ENCODE measurements at regions not wholly inside any gene's neighbourhood (a gene's known extent, or its start where the extent isn't known, plus 50 kb on each side); places are given as distances from the start of the nearest gene placed in this dataset.
"Not testable (repeated sequence)": the region's sequence is repeated elsewhere in the genome, so short reads cannot be mapped to it uniquely, and the experiment has no call there.

DNA sequence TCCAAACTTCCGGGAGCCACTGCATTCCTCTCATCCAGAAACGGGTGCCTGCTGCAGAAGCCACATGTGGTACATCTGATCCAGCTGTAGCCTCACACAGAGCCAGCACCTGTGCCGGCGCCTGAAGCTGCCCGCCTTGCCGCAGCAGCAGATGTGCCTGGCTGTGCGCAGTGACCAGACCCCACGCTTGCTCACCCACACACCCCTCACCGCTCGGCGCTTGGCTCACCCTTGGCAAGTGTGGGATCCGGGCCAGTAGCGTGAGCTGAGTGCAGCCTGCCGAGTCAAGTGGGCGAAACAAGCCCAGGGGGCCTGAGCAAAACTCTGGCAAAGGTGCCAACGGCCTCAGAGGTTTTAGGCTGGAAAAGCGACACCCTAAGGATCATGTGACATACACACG is 220.1 kb upstream of the TMEFF2 start:
- no peaks in the 10 kb centered on the region for H4K20me1 ChIP-seq (ENCODE audit: insufficient read depth)
- no peak for DNase-seq
- POLR2A ChIA-PET = no interaction called here

DNA sequence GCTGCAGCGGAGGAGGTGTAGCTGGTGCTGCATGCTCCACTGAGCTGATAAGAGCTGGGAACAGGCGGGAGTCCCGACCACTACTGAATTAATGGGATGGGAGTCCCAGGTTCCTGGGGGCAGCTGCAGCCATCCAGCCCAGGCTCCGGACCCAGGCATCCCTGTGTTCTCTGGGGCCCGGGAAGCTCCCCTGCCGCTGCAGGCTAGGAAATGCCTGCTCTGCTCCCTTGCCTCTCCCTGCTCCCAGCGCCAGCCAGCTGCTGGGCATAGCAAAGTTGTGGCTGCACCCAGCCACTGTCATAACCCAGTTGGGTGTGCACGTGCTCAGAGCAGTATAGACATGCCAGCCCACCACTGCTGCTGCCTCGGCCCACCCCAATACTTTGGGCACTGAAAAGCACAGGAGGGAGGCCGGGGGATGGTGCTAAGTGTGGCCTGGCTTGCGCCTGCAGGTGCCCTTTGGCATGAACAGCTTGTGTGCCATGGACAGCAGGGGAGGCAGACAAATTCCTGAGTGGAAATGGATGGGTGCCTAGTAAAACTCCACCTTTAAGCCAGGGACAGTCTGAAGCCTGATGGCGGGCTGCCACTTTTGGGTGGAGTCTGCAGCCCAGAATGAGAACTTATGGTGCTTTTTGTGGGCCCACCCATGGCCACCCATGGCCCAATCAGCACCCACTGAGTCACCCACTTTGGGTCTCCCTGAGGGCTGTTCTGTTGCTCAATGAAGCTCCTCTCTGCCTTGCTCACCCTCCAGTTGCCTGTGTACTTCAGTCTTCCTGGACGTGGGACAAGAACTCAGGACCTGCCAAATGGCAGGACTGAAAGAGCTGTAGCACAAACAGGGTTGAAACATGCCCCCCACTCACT is 219.3 kb upstream of the TMEFF2 start:
- Histone ChIP-seq H3K9me2 (no peaks in the 10 kb centered on the region), H3K27ac (ENCODE audit: low read depth in 2 of 2, low read length in 1 of 2) (no peak overlapping the region), H3K4me1 (ENCODE audit: control insufficient read depth in 1 of 2, insufficient read depth in 2 of 2, low read depth in 1 of 2, low read length in 1 of 2) (no peaks in the 10 kb centered on the region), H3K9me3 (no peaks in the 10 kb centered on the region), H3K79me2 (ENCODE audit: insufficient read depth) (no peaks in the 10 kb centered on the region), H3K9ac (no peak overlapping the region), H4K20me1 (ENCODE audit: insufficient read depth) (no peaks in the 10 kb centered on the region), H3K4me3 (ENCODE audit: low read depth in 2 of 2, low read length in 1 of 2) (no peak overlapping the region), H2AFZ (ENCODE audit: low read depth) (no peak overlapping the region), H3K4me2 (no peak overlapping the region), H3K36me3 (replicated peaks in 1 of 2; ENCODE audit: control insufficient read depth in 1 of 2, insufficient read depth in 2 of 2, low read length in 1 of 2) (no peaks in the 10 kb centered on the region), H3K27me3 (ENCODE audit: insufficient read depth) (no peaks in the 10 kb centered on the region), H3F3A (replicated peaks; ENCODE audit: insufficient read depth) (no peaks in the 10 kb centered on the region)
- TF ChIP-seq NFIC (IDR thresholded peaks at IDR 0.05; ENCODE audit: borderline replicate concordance) (no peak), GABPA (IDR thresholded peaks at IDR 0.05; ENCODE audit: low read depth) (no peak), SMC3 (IDR thresholded peaks at IDR 0.05; ENCODE audit: low read depth, low read length) (no peak), ELF1 (IDR thresholded peaks at IDR 0.05) (no peak), PBX3 (IDR thresholded peaks at IDR 0.05) (no peak), CTCF (IDR thresholded peaks at IDR 0.05) (no peak), GATA2 (CRISPR knock-in tag; IDR thresholded peaks at IDR 0.05) (no peak)
- TF ChIP-seq, protein P1, sequence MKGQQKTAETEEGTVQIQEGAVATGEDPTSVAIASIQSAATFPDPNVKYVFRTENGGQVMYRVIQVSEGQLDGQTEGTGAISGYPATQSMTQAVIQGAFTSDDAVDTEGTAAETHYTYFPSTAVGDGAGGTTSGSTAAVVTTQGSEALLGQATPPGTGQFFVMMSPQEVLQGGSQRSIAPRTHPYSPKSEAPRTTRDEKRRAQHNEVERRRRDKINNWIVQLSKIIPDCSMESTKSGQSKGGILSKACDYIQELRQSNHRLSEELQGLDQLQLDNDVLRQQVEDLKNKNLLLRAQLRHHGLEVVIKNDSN (IDR thresholded peaks at IDR 0.05; ENCODE audit: borderline replicate concordance, low read depth) = no peak
- TF ChIP-seq, protein P2, sequence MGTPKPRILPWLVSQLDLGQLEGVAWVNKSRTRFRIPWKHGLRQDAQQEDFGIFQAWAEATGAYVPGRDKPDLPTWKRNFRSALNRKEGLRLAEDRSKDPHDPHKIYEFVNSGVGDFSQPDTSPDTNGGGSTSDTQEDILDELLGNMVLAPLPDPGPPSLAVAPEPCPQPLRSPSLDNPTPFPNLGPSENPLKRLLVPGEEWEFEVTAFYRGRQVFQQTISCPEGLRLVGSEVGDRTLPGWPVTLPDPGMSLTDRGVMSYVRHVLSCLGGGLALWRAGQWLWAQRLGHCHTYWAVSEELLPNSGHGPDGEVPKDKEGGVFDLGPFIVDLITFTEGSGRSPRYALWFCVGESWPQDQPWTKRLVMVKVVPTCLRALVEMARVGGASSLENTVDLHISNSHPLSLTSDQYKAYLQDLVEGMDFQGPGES (IDR thresholded peaks at IDR 0.05; ENCODE audit: low read depth, low read length) = no peak
- 64% methylated on average over 5 of the region's 13 CpGs for WGBS (ENCODE audit: low lambda C conversion rate)
- ChIA-PET POLR2A (no interaction called here), CTCF (no interaction called here)
- DNase-seq = no peak

More for the DNA sequence above, 220.1 kb upstream of the TMEFF2 start:
- Histone ChIP-seq H3K4me1 (ENCODE audit: control insufficient read depth in 1 of 2, insufficient read depth in 2 of 2, low read depth in 1 of 2, low read length in 1 of 2) (no peaks in the 10 kb centered on the region), H3K27ac (ENCODE audit: low read depth in 2 of 2, low read length in 1 of 2) (no peak overlapping the region), H3K9me2 (no peaks in the 10 kb centered on the region), H3K9me3 (no peaks in the 10 kb centered on the region), H3K27me3 (ENCODE audit: insufficient read depth) (no peaks in the 10 kb centered on the region), H2AFZ (ENCODE audit: low read depth) (no peak overlapping the region), H3F3A (replicated peaks; ENCODE audit: insufficient read depth) (no peaks in the 10 kb centered on the region), H3K4me3 (ENCODE audit: low read depth in 2 of 2, low read length in 1 of 2) (no peak overlapping the region), H3K4me2 (no peak overlapping the region), H3K36me3 (replicated peaks in 1 of 2; ENCODE audit: control insufficient read depth in 1 of 2, insufficient read depth in 2 of 2, low read length in 1 of 2) (no peaks in the 10 kb centered on the region), H3K79me2 (ENCODE audit: insufficient read depth) (no peaks in the 10 kb centered on the region), H3K9ac (no peak overlapping the region)
- 88% methylated on average over 10 of the region's 18 CpGs for WGBS (ENCODE audit: low lambda C conversion rate)
- CTCF ChIA-PET = no interaction called here
- TF ChIP-seq TAF1 (IDR thresholded peaks at IDR 0.05; ENCODE audit: borderline replicate concordance, low read depth, low read length) = no peak

GRCh38 chr2:192412866-192413265 is 218.1 kb upstream of the TMEFF2 start:
- DNase-seq; H3K9ac ChIP-seq; H3K9me3 ChIP-seq; H3K27ac ChIP-seq (ENCODE audit: low read depth in 2 of 2, low read length in 1 of 2); H2AFZ ChIP-seq (ENCODE audit: low read depth); H3K4me3 ChIP-seq (ENCODE audit: low read depth in 2 of 2, low read length in 1 of 2); H3K4me1 ChIP-seq (ENCODE audit: control insufficient read depth in 1 of 2, insufficient read depth in 2 of 2, low read depth in 1 of 2, low read length in 1 of 2); H3K36me3 ChIP-seq (replicated peaks in 1 of 2; ENCODE audit: control insufficient read depth in 1 of 2, insufficient read depth in 2 of 2, low read length in 1 of 2); CTCF ChIA-PET; H3K27me3 ChIP-seq (ENCODE audit: insufficient read depth); H3K9me2 ChIP-seq; H3F3A ChIP-seq (replicated peaks; ENCODE audit: insufficient read depth); H3K79me2 ChIP-seq (ENCODE audit: insufficient read depth); H4K20me1 ChIP-seq (ENCODE audit: insufficient read depth); POLR2A ChIA-PET; H3K4me2 ChIP-seq: not testable (repeated sequence)
- 76% methylated on average over 10 of the region's 10 CpGs for WGBS (ENCODE audit: low lambda C conversion rate)
